Esophagus muscularis mucosa (tissue), 4 donors: ENCODE measurements at regions not wholly inside any gene's neighbourhood (a gene's known extent, or its start where the extent isn't known, plus 50 kb on each side); places are given as distances from the start of the nearest gene placed in this dataset.

Source experiments
- CTCF ChIP-seq, 3 experiments: fragments of 200-600 bp in 2 of 3; fragments of 450-650 bp in 1 of 3; sonication (generic) in 2 of 3; IDR thresholded peaks; one replicate each; pipeline ENCODE4 v1.5.1; 2017 to 2019; ENCODE audit warnings: antibody characterized with exemption in 3 of 3, mild to moderate bottlenecking in 2 of 3, moderate library complexity in 1 of 3
- EP300 ChIP-seq: sonication (generic); formaldehyde crosslinking; IDR thresholded peaks from one replicate; pipeline ENCODE4 v1.6.1; 2017; ENCODE audit warnings: antibody characterized with exemption
- POLR2A ChIP-seq: fragments of 450-650 bp; IDR thresholded peaks from one replicate; pipeline ENCODE4 v1.6.1; 2017; ENCODE audit warnings: antibody characterized with exemption, moderate library complexity, mild to moderate bottlenecking, low read depth
- POLR2AphosphoS5 ChIP-seq, 2 donors: sonication (generic); formaldehyde crosslinking; IDR thresholded peaks; one replicate each; pipeline ENCODE4 v1.6.1; 2017; ENCODE audit warnings: antibody characterized with exemption in 2 of 2

GRCh38 chr5:161042862-161043261 is 190.9 kb upstream of the ATP10B start:
- TF ChIP-seq CTCF (IDR thresholded peaks at IDR 0.05) (no peak), POLR2A (no peak), POLR2AphosphoS5 (IDR thresholded peaks at IDR 0.05) (no peak), EP300 (no peak)
